GM19468 (cell line): ENCODE measurements at regions not wholly inside any gene's neighbourhood (a gene's known extent, or its start where the extent isn't known, plus 50 kb on each side); places are given as distances from the start of the nearest gene placed in this dataset.

ENCODE experiments used
- ATAC-seq: cut with Tn5 transposase; IDR thresholded peaks from one replicate; pipeline ENCODE4 v1.9.1; 2021; ENCODE audit warnings: mild to moderate bottlenecking, moderate library complexity, moderate number of reproducible peaks; ENCODE audit not compliant: unreplicated experiment; ENCODE audit errors: extremely low read depth

DNA sequence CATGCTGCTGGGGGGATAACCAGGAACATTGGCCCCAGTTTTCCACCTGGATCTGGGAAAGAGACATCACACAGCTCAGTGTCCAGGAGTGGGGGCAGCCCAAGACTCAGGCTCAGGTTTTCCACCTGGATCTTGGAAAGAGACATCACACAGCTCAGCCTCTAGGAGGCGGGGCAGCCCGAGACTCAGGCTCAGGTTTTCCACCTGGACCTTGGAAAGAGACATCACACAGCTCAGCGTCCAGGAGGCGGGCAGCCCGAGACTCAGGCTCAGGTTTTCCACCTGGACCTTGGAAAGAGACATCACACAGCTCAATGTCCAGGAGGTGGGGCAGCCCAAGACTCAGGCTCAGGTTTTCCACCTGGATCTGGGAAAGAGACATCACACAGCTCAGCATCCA is 361.6 kb downstream of the THBS2 start:
- ATAC-seq: no peak

DNA sequence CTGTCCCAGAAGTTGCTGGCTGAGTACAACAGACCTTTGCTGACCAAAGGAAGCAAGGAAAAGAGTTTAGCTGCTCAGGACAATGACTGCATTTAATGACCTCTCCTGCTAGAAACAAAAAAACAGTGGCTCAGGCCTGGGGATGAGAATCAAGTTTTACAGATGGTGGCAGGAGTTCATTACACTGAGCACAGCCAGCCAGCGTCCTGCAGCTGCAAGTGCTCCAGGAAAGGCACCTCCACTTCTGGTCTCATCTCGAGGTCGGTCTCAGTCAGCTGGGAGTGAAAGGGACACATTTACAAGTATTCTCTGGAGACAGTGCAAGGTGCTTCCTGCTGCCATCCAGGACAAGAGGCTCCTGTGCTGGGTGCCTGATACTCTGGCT is 362.7 kb downstream of the THBS2 start:
- ATAC-seq: no peak

- no peak for ATAC-seq
Measured at GRCh38 chr6:168890306-168890980, 363.2 kb downstream of the THBS2 start.

DNA sequence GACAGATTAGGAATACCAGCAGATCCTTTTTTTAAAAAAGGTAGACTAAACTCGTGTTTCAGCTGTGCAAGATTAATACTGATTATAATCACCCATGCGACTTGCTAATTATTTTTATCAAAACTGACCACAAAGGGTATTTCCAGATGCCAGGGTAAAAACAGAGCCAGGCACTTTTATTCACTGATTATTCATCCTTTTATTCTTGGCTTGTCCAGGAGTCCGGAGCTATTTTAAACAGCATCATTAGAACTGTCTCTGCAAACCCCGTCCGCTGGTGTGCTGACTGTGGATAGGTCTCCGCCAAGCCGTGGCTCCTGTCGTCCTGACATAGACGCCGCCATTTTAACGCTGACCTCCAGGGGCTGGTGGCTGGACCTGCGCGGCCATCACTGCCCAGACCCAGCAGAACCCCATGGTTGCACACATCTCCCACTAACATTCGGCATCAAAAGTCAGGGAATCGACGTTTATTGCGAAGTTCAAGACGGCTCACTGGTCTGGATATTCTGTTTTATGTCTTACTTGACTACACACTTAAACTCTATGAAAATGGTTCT is 364.8 kb downstream of the THBS2 start:
- no peak for ATAC-seq

DNA sequence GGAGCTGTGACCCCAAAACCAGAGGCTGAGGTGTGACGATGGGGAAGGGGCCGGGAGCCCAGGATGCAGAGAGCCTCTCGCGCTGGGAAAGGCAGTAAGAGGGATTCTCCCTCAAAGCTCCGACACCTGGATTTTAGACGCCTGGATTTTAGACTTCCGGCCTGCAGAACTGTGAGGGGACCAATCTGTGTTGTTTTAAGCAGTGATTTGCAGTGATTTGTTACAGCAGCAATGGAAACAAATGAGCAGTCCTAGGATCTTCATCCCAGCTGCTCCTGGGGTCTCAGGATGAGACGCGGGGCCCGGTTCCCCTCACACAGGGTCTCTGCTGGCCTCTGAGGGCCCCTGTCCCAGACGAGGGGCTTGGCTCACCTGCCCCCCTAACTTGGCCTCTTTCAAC is 365.5 kb downstream of the THBS2 start:
- no peak for ATAC-seq

DNA sequence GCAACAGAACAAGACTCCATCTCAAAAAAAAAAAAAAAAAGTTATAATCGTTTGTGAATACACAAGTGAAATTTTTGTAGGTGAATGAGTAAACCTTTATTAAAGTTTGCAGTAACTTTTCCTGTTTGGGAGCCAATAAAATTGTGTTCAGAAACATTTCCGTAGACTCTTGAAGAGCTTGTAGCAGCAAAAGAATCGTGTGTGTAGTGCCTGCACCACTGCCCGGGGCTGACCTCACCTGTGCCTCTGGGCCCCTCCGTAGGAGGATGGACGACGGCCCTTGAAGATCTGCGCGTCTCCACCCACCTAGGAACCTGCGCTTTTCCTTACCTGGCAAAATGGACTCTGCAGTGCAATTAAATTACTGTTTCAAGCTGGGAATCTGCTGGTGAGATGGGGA is 366.0 kb downstream of the THBS2 start:
- ATAC-seq: no peak

- no peak for ATAC-seq
Measured at GRCh38 chr6:168886964-168887363, 366.7 kb downstream of the THBS2 start.

DNA sequence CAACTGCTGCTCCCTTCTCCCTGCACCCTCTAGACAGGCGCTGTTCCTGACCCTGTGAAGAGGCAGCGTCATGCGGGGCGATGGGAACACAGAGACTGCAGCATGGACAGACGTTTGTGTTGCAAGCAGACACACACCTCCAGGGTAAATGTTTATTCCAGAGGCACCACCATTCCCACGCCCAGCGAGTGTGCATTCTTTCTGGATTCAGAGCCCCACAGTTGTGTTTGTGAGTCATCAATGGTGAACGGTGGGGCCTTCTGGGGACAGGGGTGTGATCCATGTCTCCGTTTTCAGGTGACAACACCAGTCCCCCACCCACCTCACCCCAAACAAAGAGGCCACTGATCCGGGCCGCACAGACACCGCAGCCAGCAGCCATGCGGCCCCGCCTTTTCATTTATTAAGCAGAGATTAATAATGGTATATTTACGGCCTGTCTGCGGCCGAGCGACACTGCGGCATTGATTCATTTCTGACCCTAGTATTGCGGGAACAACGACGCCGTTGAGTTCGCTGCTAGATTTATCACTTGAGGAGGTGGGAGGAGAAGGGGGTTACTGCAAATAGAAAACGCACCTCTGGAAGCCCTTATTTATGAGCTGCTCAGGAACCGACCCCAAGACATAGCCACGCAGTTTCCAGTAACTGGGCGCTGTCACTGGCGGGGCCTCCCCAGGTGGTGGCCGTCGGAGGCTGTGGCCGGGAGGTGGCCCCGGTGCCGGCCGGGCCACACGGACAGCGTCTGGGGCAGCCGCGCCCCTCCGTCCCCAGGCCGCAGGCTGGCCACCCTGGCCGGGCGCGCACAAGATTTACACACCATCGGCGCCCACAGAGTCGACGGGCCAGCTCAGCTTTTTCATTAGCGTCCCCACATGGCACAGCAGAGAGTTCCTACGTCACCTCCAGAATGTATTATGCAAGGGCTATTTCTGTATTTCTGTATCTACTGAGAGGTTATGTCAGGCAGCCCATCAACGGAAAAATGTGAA is 367.6 kb downstream of the THBS2 start:
- no peak for ATAC-seq

GRCh38 chr6:168885196-168885595 is 368.4 kb downstream of the THBS2 start:
- ATAC-seq: no peak

DNA sequence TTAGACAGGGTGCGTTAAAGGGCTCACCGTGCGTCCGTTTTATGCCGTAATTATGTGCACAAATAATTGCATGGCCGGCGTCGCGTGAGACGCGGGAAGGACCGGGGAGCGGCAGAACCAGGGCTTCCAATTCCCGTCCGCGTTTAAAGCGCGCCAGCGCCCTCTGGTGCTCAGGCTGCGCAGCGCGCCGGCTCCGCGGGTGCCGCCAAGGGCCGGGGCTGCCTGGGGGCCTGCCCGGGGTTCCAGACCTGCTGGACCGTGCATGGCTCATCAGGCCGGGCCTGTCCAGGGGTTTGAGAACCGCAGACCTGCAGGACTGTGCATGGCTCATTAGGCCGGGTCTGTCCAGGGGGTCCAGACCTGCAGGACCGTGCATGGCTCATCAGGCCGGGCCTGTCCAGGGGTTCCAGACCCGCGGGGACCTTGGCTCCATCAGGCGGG is 369.0 kb downstream of the THBS2 start:
- peak; percentile 52 for ATAC-seq

DNA sequence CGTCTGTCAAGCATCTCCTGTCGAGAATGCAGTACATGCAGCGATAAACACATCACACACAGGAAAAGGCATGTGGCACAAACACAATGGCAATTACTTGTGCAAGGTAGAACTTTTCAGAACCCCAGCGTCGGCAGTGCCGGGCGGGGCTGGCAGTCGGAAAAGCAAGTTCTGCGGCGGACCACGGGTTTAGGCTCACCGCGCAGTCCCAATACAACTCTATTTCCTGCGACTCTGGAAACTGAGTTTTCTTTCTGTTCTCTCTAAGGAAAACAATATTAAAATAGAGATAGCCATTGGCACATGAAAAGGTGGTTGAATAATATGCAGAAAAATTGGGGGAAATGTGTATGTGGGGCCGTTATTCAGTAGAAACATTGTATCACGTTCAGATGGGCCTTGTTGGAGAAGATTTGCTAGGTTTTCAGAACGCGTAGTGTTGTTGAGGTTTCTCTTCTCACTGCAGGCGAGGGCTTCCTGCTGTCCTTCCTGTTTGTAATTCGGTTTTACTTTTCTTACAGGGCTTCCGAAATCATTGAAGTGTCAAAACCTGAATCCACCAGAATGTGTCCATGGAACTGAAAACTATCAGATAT is 369.5 kb downstream of the THBS2 start:
- no peak for ATAC-seq

- ATAC-seq: no peak
Measured at GRCh38 chr6:168883410-168884049, 370.1 kb downstream of the THBS2 start.

DNA sequence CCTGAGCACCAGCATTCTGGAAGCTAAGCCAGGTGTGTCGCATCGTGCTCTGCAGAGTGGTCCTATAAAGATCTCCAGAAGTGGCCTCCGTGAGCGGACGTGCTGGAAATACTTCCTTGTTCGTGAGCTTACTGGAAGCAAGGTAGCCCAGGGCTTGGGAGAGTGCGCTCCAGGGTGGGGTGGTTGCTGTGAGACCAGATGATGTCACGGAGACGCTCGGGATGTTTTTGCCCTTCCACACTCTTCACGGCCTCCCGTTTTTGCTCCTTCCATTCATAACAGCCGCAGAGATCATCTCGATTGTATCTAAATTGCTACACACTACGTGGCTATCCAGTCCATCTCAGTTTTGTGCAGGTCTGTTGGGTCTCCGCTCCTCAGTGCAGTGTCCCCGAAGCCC is 373.4 kb downstream of the THBS2 start:
- no peak for ATAC-seq

DNA sequence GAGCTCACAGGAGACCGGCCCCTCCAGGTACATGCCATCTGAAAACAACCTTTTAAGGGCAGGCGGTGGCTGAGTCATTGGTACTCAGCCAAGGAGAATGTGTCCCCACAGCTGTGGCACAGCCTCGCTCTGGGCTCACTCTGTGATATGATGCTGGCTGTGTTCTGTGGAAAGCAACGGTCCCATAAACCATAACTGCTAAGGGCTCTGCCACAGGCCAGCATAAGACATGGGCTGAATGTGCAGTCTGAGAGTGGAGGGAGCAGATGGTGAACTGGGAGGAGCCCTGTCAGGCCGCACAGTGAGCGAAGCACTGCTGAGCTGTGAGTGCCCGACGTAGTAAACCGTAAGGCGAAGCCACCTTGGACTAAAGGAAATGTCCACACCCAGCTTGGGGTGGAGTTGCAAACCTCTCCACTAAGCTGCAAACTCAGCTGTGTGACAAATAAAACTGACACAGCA is 375.8 kb downstream of the THBS2 start:
- no peak for ATAC-seq

GRCh38 chr6:168876956-168877355 is 376.7 kb downstream of the THBS2 start:
- no peak for ATAC-seq

DNA sequence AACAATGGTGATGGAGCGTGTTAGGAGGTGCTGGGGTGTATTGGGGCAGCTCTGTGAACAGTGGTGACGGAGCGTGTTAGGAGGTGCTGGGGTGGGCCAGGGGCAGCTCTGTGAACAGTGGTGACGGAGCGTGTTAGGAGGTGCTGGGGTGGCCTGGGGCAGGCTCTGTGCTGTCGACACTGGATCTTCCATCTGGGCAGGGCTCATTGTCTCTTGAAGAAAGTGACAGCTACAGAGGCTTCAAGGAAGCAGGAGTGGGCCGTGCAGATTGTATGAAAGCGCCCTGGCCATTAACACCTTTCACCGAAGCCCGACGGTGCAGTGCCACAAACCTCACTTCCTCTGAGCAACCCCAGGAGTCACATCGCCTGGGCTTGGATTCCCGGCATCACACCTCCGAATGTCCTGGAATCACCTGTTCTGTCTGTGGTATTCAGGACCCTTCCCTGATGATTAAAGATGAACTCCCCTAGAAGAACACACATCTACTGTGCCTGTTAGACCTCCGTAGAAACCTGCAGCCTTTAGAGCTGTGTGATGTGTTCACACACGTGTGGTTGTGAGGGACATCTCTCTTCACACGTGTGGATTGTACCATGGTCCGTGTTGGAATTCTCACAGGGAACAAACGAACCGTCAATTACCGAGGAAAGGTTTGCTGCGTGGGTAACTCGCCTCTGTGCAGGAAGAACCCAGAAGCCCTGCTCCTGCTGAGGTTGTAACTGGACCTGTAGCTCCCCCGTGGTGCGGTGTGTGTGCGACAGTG is 377.7 kb downstream of the THBS2 start:
- ATAC-seq: no peak

GRCh38 chr6:168874637-168875036 is 379.0 kb downstream of the THBS2 start:
- no peak for ATAC-seq

DNA sequence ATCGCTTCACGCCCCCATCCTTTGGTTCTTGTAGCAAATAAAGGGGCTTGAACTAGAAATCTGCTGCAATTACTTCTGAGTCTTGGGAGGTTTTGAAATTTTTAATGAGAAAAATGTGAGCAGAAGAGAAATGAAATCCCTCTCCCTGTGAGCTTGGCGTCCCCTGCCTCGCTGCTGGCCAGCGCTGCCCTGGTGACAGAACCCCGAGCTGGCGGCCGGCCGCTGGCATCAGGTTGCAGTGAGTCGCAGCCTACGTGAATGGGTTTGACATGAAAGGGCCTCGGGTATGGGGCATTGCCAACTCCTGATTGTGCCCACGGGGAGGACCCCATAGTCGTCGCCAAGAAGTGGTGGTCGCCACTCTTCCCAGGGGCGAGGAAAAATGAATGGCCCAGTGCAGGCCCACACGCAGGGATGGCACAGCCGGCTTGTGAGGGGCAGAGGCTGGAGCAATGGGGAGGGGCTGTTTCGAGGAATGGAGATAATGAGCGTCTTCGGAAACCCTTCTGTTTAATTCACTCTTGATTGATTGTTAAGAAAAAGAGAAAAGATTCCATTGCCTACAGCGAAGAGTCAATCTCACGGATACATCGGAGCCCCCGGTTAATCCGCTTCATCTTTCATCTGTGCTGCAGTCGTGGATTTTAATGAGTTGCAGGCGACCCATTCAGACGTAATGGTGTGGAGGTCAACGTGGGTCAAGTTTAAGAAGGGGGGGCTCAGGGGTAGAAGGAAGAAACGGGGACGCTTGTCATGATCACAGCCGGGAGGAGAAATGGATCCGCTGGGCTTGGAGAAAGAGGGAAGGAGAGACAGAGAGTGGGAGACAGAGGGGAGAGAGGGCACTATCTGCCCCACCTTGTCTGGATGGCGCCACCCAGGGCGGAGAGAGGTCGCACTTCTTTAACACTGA is 380.1 kb downstream of the THBS2 start:
- ATAC-seq: no peak
